Ammon's horn (tissue), 1 donor: ENCODE measurements at regions not wholly inside any gene's neighbourhood (a gene's known extent, or its start where the extent isn't known, plus 50 kb on each side); places are given as distances from the start of the nearest gene placed in this dataset.

Source experiments
- DNase-seq: peaks from one replicate; pipeline ENCODE4 v3.0.0-alpha.2; 2016; ENCODE audit warnings: low spot score

- DNase-seq, result no peak
Measured at GRCh38 chr2:9105601-9106337, 100.8 kb upstream of the ASAP2 start.

GRCh38 chr2:9103663-9104277 lies 100.3 kb upstream of the MBOAT2 start:
- DNase-seq, result no peak

- no peak for DNase-seq
Measured at GRCh38 chr2:9102861-9103662, 99.6 kb upstream of the MBOAT2 start.

GRCh38 chr2:9101763-9102425 lies 98.4 kb upstream of the MBOAT2 start:
- DNase-seq, result no peak

GRCh38 chr2:9100080-9100876 lies 96.8 kb upstream of the MBOAT2 start:
- no peak for DNase-seq

- DNase-seq, result no peak
Measured at GRCh38 chr2:9099341-9099751, 95.9 kb upstream of the MBOAT2 start.

- DNase-seq, result no peak
Measured at GRCh38 chr2:9097892-9098291, 94.4 kb upstream of the MBOAT2 start.

- no peak for DNase-seq
Measured at GRCh38 chr2:9097239-9097638, 93.8 kb upstream of the MBOAT2 start.

GRCh38 chr2:9096761-9097160 lies 93.3 kb upstream of the MBOAT2 start:
- no peak for DNase-seq

- DNase-seq, result peak; percentile 75
Measured at GRCh38 chr2:9095690-9096089, 92.2 kb upstream of the MBOAT2 start.

- DNase-seq, result no peak
Measured at GRCh38 chr2:9095226-9095625, 91.7 kb upstream of the MBOAT2 start.

- DNase-seq, result no peak
Measured at GRCh38 chr2:9094117-9094516, 90.6 kb upstream of the MBOAT2 start.

- no peak for DNase-seq
Measured at GRCh38 chr2:9093324-9093723, 89.8 kb upstream of the MBOAT2 start.

GRCh38 chr2:9092383-9093282 lies 89.1 kb upstream of the MBOAT2 start:
- no peak for DNase-seq

- DNase-seq, result no peak
Measured at GRCh38 chr2:9091811-9092210, 88.3 kb upstream of the MBOAT2 start.

GRCh38 chr2:9089831-9090230 lies 86.3 kb upstream of the MBOAT2 start:
- DNase-seq, result no peak

- DNase-seq, result no peak
Measured at GRCh38 chr2:9087121-9087681, 83.7 kb upstream of the MBOAT2 start.

GRCh38 chr2:9086465-9086864 lies 83.0 kb upstream of the MBOAT2 start:
- DNase-seq, result no peak

- no peak for DNase-seq
Measured at GRCh38 chr2:9085353-9085752, 81.9 kb upstream of the MBOAT2 start.

- no peak for DNase-seq
Measured at GRCh38 chr2:9083287-9083686, 79.8 kb upstream of the MBOAT2 start.
